Adipocyte (in vitro differentiated cells): ENCODE measurements at regions not wholly inside any gene's neighbourhood (a gene's known extent, or its start where the extent isn't known, plus 50 kb on each side); places are given as distances from the start of the nearest gene placed in this dataset.
"Not testable (repeated sequence)": the region's sequence is repeated elsewhere in the genome, so short reads cannot be mapped to it uniquely, and the experiment has no call there.

Experiments used
- DNase-seq: peaks from one replicate; pipeline ENCODE4 v3.0.0-alpha.2; 2015; ENCODE audit warnings: low read depth
- H3K27me3 ChIP-seq: replicated peaks from 2 replicates; pipeline ENCODE4 v1.7.0; 2013; ENCODE audit warnings: mild to moderate bottlenecking, low read length, moderate library complexity; ENCODE audit not compliant: control insufficient read depth, insufficient read depth
- H3K36me3 ChIP-seq: 2 replicates; pipeline ENCODE4 v1.7.0; 2013; ENCODE audit warnings: low read length, mild to moderate bottlenecking, moderate library complexity; ENCODE audit not compliant: control insufficient read depth, insufficient read depth, severe bottlenecking
- H3K4me1 ChIP-seq: 2 replicates; pipeline ENCODE4 v1.7.0; 2013; ENCODE audit warnings: mild to moderate bottlenecking, low read length, moderate library complexity; ENCODE audit not compliant: control insufficient read depth, insufficient read depth
- H3K4me3 ChIP-seq: 2 replicates; pipeline ENCODE4 v1.7.0; 2013; ENCODE audit warnings: mild to moderate bottlenecking, low read length, moderate library complexity
- H3K9ac ChIP-seq: 2 replicates; pipeline ENCODE4 v1.7.0; 2013; ENCODE audit warnings: mild to moderate bottlenecking, low read length, moderate library complexity
- H3K9me3 ChIP-seq: 2 replicates; pipeline ENCODE4 v1.7.0; 2013; ENCODE audit warnings: mild to moderate bottlenecking, low read length, moderate library complexity; ENCODE audit not compliant: control insufficient read depth

- H3K9me3 ChIP-seq = peaks cover 6% of the 10 kb centered on the region
- no peak overlapping the region for H3K9ac ChIP-seq
- DNase-seq = no peak
- no peaks in the 10 kb centered on the region for H3K27me3 ChIP-seq
- H3K36me3 ChIP-seq = no peaks in the 10 kb centered on the region
- no peaks in the 10 kb centered on the region for H3K4me1 ChIP-seq
- H3K4me3 ChIP-seq = no peak overlapping the region
These were observed 727.9 kb upstream of the DIAPH2 start for GRCh38 chrX:95956745-95957144.

GRCh38 chrX:95973456-95974095 is 711.1 kb upstream of the DIAPH2 start:
- H3K4me3 ChIP-seq, H3K27me3 ChIP-seq, DNase-seq, H3K9me3 ChIP-seq, H3K4me1 ChIP-seq, H3K9ac ChIP-seq, H3K36me3 ChIP-seq: not testable (repeated sequence)

- Histone ChIP-seq H3K36me3 (no peaks in the 10 kb centered on the region), H3K27me3 (no peaks in the 10 kb centered on the region), H3K4me1 (no peaks in the 10 kb centered on the region), H3K4me3 (no peak overlapping the region), H3K9ac (no peak overlapping the region), H3K9me3 (peaks cover 3% of the 10 kb centered on the region)
- DNase-seq = no peak
These were observed 710.6 kb upstream of the DIAPH2 start for GRCh38 chrX:95974096-95974470.

- H3K4me1 ChIP-seq = no peaks in the 10 kb centered on the region
- peaks cover 3% of the 10 kb centered on the region for H3K9me3 ChIP-seq
- no peaks in the 10 kb centered on the region for H3K27me3 ChIP-seq
- H3K36me3 ChIP-seq = no peaks in the 10 kb centered on the region
- no peak overlapping the region for H3K4me3 ChIP-seq
- H3K9ac ChIP-seq = no peak overlapping the region
- no peak for DNase-seq
These were observed 709.8 kb upstream of the DIAPH2 start for GRCh38 chrX:95974890-95975289.

- Histone ChIP-seq H3K9ac (no peak overlapping the region), H3K4me1 (no peaks in the 10 kb centered on the region), H3K4me3 (no peak overlapping the region), H3K27me3 (no peaks in the 10 kb centered on the region), H3K36me3 (no peaks in the 10 kb centered on the region), H3K9me3 (no peaks in the 10 kb centered on the region)
- no peak for DNase-seq
These were observed 689.1 kb upstream of the DIAPH2 start for GRCh38 chrX:95995583-95995982.

GRCh38 chrX:95996294-95996693 is 688.3 kb upstream of the DIAPH2 start:
- Histone ChIP-seq H3K36me3 (no peaks in the 10 kb centered on the region), H3K9me3 (no peaks in the 10 kb centered on the region), H3K4me3 (no peak overlapping the region), H3K4me1 (no peaks in the 10 kb centered on the region), H3K27me3 (no peaks in the 10 kb centered on the region), H3K9ac (no peak overlapping the region)
- no peak for DNase-seq

GRCh38 chrX:96002431-96002830 is 682.2 kb upstream of the DIAPH2 start:
- Histone ChIP-seq H3K27me3 (peaks cover 4% of the 10 kb centered on the region), H3K9ac (no peak overlapping the region), H3K4me1 (no peaks in the 10 kb centered on the region), H3K4me3 (no peak overlapping the region), H3K36me3 (no peaks in the 10 kb centered on the region), H3K9me3 (no peaks in the 10 kb centered on the region)
- no peak for DNase-seq

GRCh38 chrX:96004386-96004785 is 680.3 kb upstream of the DIAPH2 start:
- Histone ChIP-seq H3K9me3 (peaks cover 6% of the 10 kb centered on the region), H3K9ac (no peak overlapping the region), H3K27me3 (peaks cover 4% of the 10 kb centered on the region), H3K36me3 (no peaks in the 10 kb centered on the region), H3K4me1 (no peaks in the 10 kb centered on the region), H3K4me3 (no peak overlapping the region)
- peak; percentile 15 for DNase-seq

GRCh38 chrX:96006281-96006680 is 678.4 kb upstream of the DIAPH2 start:
- no peak overlapping the region for H3K4me3 ChIP-seq
- H3K36me3 ChIP-seq = no peaks in the 10 kb centered on the region
- H3K27me3 ChIP-seq = peaks cover 4% of the 10 kb centered on the region
- no peak overlapping the region for H3K9ac ChIP-seq
- H3K9me3 ChIP-seq = peaks cover 9% of the 10 kb centered on the region
- DNase-seq = no peak
- no peaks in the 10 kb centered on the region for H3K4me1 ChIP-seq

- Histone ChIP-seq H3K4me3 (no peak overlapping the region), H3K27me3 (peaks cover 3% of the 10 kb centered on the region), H3K9me3 (peaks cover 11% of the 10 kb centered on the region), H3K9ac (no peak overlapping the region), H3K36me3 (no peaks in the 10 kb centered on the region), H3K4me1 (no peaks in the 10 kb centered on the region)
- peak; percentile 7 for DNase-seq
These were observed 657.2 kb upstream of the DIAPH2 start for GRCh38 chrX:96027407-96027806.

GRCh38 chrX:96052078-96052477 is 632.6 kb upstream of the DIAPH2 start:
- Histone ChIP-seq H3K4me1 (no peaks in the 10 kb centered on the region), H3K9ac (no peak overlapping the region), H3K4me3 (no peak overlapping the region), H3K9me3 (no peaks in the 10 kb centered on the region), H3K27me3 (no peaks in the 10 kb centered on the region), H3K36me3 (no peaks in the 10 kb centered on the region)
- no peak for DNase-seq

GRCh38 chrX:96081891-96082290 is 602.8 kb upstream of the DIAPH2 start:
- Histone ChIP-seq H3K36me3 (no peaks in the 10 kb centered on the region), H3K9ac (no peak overlapping the region), H3K4me1 (no peaks in the 10 kb centered on the region), H3K4me3 (no peak overlapping the region), H3K27me3 (no peaks in the 10 kb centered on the region), H3K9me3 (peaks cover 4% of the 10 kb centered on the region)
- no peak for DNase-seq
